ENCODE measurements at regions not wholly inside any gene's neighbourhood (a gene's known extent, or its start where the extent isn't known, plus 50 kb on each side); places are given as distances from the start of the nearest gene placed in this dataset.

DNA sequence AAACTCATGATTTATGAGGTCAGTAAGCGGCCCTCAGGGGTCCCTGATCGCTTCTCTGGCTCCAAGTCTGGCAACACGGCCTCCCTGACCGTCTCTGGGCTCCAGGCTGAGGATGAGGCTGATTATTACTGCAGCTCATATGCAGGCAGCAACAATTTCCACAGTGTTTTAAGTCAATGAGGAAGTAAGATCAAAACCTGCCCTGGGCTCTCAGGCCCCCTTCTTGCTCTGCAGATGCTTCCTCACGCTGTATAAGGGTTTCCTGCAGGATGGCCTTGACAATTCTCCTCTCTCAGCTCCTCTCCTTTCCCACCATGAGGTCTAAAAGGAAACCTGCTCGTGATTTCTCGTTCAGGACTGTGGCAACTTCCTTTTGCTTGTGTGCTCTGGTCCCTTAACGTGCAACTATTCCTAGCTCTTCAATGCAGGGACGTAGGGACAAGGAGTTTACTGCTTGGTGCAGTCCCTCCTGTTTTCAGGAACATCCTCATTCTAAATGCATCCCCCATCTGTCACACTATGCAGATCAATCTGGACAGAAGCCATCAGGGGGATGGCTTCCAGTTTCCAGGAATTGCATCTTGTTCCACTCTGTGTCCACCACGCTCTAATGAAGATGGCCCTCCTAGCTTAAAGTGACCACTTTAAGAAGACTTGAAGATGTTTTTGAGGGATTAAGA lies 64.3 kb upstream of the IGLL5 start:
- no peak for TF ChIP-seq POLR2A (IDR thresholded peaks at IDR 0.05)
- TF ChIP-seq, protein P1, sequence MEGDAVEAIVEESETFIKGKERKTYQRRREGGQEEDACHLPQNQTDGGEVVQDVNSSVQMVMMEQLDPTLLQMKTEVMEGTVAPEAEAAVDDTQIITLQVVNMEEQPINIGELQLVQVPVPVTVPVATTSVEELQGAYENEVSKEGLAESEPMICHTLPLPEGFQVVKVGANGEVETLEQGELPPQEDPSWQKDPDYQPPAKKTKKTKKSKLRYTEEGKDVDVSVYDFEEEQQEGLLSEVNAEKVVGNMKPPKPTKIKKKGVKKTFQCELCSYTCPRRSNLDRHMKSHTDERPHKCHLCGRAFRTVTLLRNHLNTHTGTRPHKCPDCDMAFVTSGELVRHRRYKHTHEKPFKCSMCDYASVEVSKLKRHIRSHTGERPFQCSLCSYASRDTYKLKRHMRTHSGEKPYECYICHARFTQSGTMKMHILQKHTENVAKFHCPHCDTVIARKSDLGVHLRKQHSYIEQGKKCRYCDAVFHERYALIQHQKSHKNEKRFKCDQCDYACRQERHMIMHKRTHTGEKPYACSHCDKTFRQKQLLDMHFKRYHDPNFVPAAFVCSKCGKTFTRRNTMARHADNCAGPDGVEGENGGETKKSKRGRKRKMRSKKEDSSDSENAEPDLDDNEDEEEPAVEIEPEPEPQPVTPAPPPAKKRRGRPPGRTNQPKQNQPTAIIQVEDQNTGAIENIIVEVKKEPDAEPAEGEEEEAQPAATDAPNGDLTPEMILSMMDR (IDR thresholded peaks at IDR 0.05): no peak

Measured in Peyer's patch (tissue), 4 donors.